Pancreas (tissue), 10 donors: ENCODE measurements at regions not wholly inside any gene's neighbourhood (a gene's known extent, or its start where the extent isn't known, plus 50 kb on each side); places are given as distances from the start of the nearest gene placed in this dataset.

ENCODE experiments used
- ATAC-seq, 4 donors: fragments of 200-7000 bp; cut with Tn5 transposase; one replicate each; pipeline versions ENCODE4 v1.8.0 to v1.9.1; 2020; ENCODE audit warnings: mild to moderate bottlenecking in 4 of 4, moderate library complexity in 4 of 4
- DNase-seq, 6 donors: peaks; one replicate each; pipeline ENCODE4 v3.0.0-alpha.2; 2020
- FAIRE-seq: peaks from 2 replicates; lab custom pipeline; 2012; peaks lifted over from hg19 to GRCh38; lab: Jason Lieb, UNC
- H3K27ac ChIP-seq, 4 donors: fragments of 200-600 bp; sonication (generic); 1 replicate in 3 of 4; 2 replicates in 1 of 4; pipeline versions ENCODE4 v1.5.0 to v1.8.0; 2020
- H3K27me3 ChIP-seq, 4 donors: fragments of 200-600 bp; one replicate each; pipeline ENCODE4 v1.8.0; 2021
- H3K36me3 ChIP-seq, 3 donors: fragments of 200-600 bp; sonication (generic) in 1 of 3; one replicate each; pipeline versions ENCODE4 v1.5.0 to v1.8.0; 2020 to 2021
- H3K4me1 ChIP-seq, 3 donors: fragments of 200-600 bp; one replicate each; pipeline ENCODE4 v1.8.0; 2021
- H3K4me3 ChIP-seq, 4 donors: fragments of 200-600 bp; sonication (generic) in 2 of 4; one replicate each; pipeline versions ENCODE4 v1.5.0 to v1.8.0; 2020 to 2021
- H3K9me3 ChIP-seq, 4 donors: fragments of 200-600 bp; one replicate each; pipeline ENCODE4 v1.8.0; 2021
- CTCF ChIP-seq, 4 donors: fragments of 200-600 bp; sonication (generic) in 3 of 4; IDR thresholded peaks; one replicate each; pipeline versions ENCODE4 v1.5.0 to v1.8.0; 2021; ENCODE audit warnings: antibody characterized with exemption in 4 of 4
- WGBS, 2 donors: extraction: QIAGEN DNeasy Blood & Tissue Kit; methylation state at CpG; one replicate each; pipeline ENCODE4 v1.1.7; 2013; 5-methylcytosine and 5-hydroxymethylcytosine counted together
- intact Hi-C, 3 donors: fragments of 100-400 bp; cut with DNase I; formaldehyde crosslinking; loops; one replicate each; pipeline versions ENCODE4 v1.11.1 to v1.14.2; 2022
- donor health status: healthy with polysubstance abuse.
- donor health status: DM: no; HTN: no; CAD: no; lungs with moderate emphysema.
- donor health status: DM: no; HTN: no; CAD: no.
- donor health status: control.
- donor health status: control.
- donor health status: Bipolar disorder and iron deficiency.
- donor health status: DM: yes; HTN: yes; CAD: no.
- donor health status: DM: no; HTN: no; CAD: no.
- donor health status: DM: no; HTN: no; CAD: no.
- donor health status: DM: yes; HTN: yes; CAD: no.

DNA sequence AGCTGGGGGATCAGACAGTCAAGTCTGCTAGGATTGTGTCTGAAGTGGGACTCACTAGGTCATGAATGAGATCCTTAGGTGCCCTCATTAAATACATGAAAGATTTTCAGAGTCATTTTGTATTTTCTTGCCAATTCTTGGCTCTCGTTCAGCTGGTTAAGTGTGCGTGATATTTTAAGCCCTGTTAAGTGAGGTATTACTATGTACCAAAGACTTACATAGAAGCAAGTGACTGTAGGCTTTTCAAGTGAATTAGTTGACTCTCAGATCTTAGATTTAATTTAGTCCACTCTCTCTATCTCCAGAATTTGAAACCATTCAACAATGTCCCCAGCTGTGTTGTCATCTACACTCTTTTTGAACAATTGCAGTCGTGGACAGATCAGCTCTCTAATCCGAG is 219.4 kb downstream of the FOXL1 start:
- Histone ChIP-seq H3K27ac (no peak overlapping the region), H3K4me3 (no peak overlapping the region), H3K9me3 (no peaks in the 10 kb centered on the region), H3K4me1 (no peaks in the 10 kb centered on the region), H3K27me3 (peaks cover 0 to 6% (median 0%) of the 10 kb centered on the region in 4 donors), H3K36me3 (no peaks in the 10 kb centered on the region)
- ATAC-seq (no peak), FAIRE-seq (no peak), DNase-seq (no peak)
- intact Hi-C loops = no loop called here
- TF ChIP-seq CTCF (IDR thresholded peaks at IDR 0.05) = no peak
- 46 to 60% methylated on average over 4 of the region's 4 CpGs for WGBS, 2 donors

DNA sequence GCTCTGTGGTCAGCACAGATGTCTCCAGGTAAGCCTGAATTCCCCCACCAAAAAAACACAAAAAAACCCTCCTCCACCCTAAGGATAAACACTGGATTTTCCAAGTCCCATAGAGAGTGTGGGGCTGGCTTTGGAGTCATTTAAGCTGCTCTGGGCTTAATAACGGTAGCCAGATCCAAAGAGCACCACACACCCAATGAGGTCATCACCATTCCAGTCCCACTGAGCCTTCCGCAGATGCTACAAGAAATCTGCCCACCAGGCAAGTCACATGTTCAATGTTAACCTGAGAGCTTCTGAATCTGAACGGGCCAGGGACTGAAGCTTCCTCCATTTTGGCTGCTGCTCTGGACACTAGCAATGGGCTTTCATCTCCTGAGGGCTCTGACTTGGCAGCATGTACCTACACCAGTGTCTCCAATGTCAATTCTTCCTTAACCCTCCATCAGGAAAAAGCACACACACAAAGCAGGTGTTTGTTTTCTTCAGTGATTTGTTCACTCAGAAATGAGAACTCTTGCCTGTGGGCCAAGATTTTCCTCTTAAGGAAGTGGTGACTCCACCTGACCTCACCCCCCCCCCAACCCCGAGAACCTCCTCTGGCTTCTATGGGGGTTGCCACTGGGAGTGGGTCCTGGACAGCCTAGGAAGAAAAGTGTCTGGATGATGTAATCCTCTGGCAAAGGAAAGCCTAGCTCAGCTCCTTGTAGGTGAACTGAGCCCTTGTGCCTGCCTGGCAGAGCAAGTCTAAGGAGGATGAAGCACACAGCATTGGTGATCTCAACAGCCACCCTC is 220.1 kb downstream of the FOXL1 start:
- peaks cover 0 to 11% (median 0%) of the 10 kb centered on the region in 4 donors for H3K27me3 ChIP-seq
- ATAC-seq = no peak

GRCh38 chr16:86799367-86799766 is 221.0 kb downstream of the FOXL1 start:
- TF ChIP-seq CTCF (IDR thresholded peaks at IDR 0.05) = no peak
- intact Hi-C loops = no loop called here
- 49 to 56% methylated on average over 4 of the region's 4 CpGs for WGBS, 2 donors

More for the DNA sequence above, 220.1 kb downstream of the FOXL1 start:
- 50 to 65% methylated on average over 4 of the region's 4 CpGs for WGBS, 2 donors
- Histone ChIP-seq H3K4me3 (no peak overlapping the region), H3K36me3 (no peaks in the 10 kb centered on the region), H3K27ac (no peak overlapping the region), H3K9me3 (no peaks in the 10 kb centered on the region), H3K4me1 (no peaks in the 10 kb centered on the region)
- intact Hi-C loops = no loop called here
- FAIRE-seq (no peak), DNase-seq (no peak)
- no peak for TF ChIP-seq CTCF (IDR thresholded peaks at IDR 0.05)

GRCh38 chr16:86800894-86801293 is 222.5 kb downstream of the FOXL1 start:
- Histone ChIP-seq H3K4me1 (no peaks in the 10 kb centered on the region), H3K9me3 (no peaks in the 10 kb centered on the region), H3K36me3 (no peaks in the 10 kb centered on the region), H3K27me3 (peaks cover 0 to 15% (median 0%) of the 10 kb centered on the region in 4 donors), H3K4me3 (no peak overlapping the region), H3K27ac (no peak overlapping the region)
- ATAC-seq (no peak), DNase-seq (no peak), FAIRE-seq (no peak)
- WGBS, 2 donors = 13 to 15% methylated on average over 4 of the region's 4 CpGs
- no peak for TF ChIP-seq CTCF (IDR thresholded peaks at IDR 0.05)
- intact Hi-C loops = no loop called here

More at GRCh38 chr16:86799367-86799766, 221.0 kb downstream of the FOXL1 start:
- ATAC-seq = no peak
- peaks cover 0 to 12% (median 0%) of the 10 kb centered on the region in 4 donors for H3K27me3 ChIP-seq
- H3K36me3 ChIP-seq = no peaks in the 10 kb centered on the region
- H3K4me3 ChIP-seq = no peak overlapping the region
- H3K4me1 ChIP-seq = no peaks in the 10 kb centered on the region
- no peak for DNase-seq
- no peak for FAIRE-seq
- H3K9me3 ChIP-seq = no peaks in the 10 kb centered on the region
- H3K27ac ChIP-seq = no peak overlapping the region

DNA sequence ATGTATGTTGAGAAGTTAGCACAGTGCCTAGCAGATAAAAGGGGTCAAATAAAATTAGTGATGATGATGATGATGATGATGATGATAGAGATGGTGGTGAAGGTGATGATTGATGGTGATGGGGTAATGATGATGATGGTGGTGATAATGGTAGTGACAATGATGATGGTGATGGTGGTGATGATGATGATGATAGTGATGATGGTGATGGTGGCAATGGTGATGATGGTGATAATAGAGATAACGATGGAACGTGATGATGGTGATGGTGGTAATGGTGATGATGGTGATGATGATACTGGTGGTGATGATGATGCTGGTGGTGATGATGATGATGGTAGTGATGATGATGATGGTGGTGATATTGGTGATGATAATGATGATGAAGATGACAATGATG is 223.7 kb downstream of the FOXL1 start:
- DNase-seq = no peak
- Histone ChIP-seq H3K9me3 (no peaks in the 10 kb centered on the region), H3K27ac (no peak overlapping the region), H3K4me3 (no peak overlapping the region), H3K4me1 (no peaks in the 10 kb centered on the region), H3K36me3 (no peaks in the 10 kb centered on the region), H3K27me3 (peaks cover 0 to 21% (median 0%) of the 10 kb centered on the region in 4 donors)
- intact Hi-C loops = no loop called here
- no peak for TF ChIP-seq CTCF (IDR thresholded peaks at IDR 0.05)
- ATAC-seq = no peak
- 58 to 82% methylated on average over 2 of the region's 2 CpGs for WGBS, 2 donors
- FAIRE-seq = no peak
